EL (cell line): ENCODE measurements at regions not wholly inside any gene's neighbourhood (a gene's known extent, or its start where the extent isn't known, plus 50 kb on each side); places are given as distances from the start of the nearest gene placed in this dataset.
"Not testable (repeated sequence)": the region's sequence is repeated elsewhere in the genome, so short reads cannot be mapped to it uniquely, and the experiment has no call there.

Source experiments
- DNase-seq: peaks from one replicate; pipeline ENCODE4 v3.0.0-alpha.2; 2016

DNA sequence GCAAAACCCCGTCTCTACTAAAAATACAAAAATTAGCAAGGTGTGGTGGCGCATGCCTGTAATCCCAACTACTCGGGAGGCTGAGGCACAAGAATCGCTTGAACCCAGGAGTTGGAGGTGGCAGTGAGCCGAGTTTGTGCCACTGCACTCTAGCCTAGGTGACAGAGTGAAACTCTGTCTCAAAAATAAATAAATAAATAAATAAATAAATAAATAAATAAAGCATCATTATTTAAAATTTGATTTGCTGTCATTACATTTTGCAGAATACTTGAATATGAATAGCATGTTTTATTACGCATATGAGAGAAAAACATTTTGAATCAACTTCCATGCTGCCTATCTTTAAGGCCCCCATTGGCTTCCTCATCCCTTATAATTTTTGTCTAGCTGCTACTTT is 53.4 kb upstream of the MED14 start:
- not testable (repeated sequence) for DNase-seq

DNA sequence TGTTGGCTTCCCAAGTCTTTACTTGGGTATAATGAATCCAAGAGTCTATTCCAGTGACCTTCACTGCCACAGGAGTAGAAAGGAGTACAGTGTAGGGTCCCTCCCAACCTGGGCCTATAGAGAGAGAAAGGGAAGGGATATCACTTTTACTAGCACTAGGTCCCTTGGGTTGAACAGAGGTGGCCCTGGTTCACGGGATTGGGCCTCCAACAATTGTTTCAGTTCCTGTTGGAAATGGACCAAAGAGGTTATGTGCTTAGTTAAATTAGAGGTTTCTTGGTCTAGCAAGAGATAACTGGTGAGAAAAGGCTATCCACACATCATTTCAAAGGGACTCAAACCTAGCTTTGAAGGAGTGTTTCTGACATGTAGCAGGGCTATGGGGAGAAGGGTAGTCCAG is 57.1 kb upstream of the MED14 start:
- no peak for DNase-seq

DNA sequence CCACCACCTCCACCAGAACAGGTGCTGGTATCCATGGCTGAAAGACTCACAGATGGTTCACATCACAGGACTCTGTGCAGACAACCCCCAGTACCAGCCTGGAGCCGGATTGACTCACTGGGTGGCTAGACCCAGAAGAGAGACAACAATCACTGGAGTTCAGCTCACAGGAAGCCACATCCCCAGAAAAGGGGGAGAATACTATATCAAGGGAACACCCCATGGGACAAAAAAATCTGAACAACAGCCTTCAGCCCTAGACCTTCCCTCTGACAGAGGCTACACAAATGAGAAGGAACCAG is 59.4 kb upstream of the MED14 start:
- DNase-seq, result peak; percentile 37

DNA sequence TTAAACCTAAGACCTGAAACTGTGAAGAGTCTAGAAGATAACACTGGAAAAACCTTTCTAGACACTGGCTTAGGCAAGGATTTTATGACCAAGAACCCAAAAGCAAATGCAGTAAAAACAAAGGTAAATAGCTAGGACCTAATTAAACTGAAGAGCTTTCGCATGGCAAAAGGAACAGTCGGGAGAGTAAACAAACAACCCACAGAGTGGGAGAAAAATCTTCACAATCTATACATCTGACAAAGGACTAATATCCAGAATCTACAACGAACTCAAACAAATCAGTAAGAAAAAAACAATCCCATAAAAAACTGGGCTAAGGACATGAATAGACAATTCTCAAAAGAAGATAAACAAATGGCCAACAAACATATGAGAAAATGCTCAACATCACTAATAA is 64.4 kb upstream of the MED14 start:
- not testable (repeated sequence) for DNase-seq

DNA sequence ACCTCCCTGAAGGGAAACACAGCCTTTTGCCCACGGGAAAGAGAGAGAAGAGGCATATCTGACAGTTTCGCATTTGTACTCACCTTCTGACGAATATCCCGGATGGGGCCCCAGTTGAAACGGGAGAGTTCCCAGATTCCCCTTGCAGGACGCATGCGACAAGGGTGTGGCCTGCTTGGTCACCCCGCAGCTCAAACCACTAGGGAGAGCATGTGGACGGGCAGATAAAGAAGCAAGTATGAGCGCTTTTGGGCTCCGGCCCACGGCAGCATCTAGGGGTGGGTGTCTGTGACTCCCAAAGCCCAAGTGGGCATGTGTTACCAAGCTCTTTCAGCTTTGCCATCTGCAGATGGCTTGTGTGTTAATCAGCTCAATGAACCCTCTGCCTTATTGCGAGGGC is 70.1 kb upstream of the MED14 start:
- DNase-seq, result no peak

DNA sequence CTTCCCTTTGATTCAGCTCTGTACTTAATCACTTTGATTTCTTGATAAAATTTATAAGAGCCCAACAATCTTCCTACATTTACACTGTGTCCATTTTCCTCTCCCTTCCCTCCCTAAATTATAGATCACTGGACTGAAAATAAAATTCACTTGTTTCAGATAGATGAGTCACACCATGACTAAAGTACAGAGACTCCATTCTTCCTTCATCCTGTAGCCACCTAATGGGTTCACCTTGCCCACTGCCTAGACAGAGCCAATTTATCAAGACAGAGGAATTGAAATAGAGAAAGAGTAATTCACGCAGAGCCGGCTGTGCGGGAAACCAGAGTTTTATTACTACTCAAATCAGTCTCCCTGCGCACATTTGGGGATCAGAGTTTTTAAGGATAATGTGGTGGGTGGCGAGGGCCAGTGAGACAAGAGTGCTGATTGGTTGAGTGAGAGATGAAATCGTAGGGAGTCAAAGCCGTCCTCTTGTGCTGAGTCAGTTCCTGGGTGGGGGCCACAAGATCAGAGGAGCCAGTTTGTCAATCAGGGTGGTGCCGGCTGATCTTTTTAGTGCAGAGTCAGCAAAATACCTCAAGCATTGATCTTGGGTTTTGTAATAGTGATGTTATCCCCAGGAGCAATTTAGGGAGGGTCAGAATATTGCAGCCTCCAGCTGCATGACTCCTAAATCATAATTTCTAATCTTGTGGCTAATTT is 71.3 kb upstream of the MED14 start:
- DNase-seq, result no peak

DNA sequence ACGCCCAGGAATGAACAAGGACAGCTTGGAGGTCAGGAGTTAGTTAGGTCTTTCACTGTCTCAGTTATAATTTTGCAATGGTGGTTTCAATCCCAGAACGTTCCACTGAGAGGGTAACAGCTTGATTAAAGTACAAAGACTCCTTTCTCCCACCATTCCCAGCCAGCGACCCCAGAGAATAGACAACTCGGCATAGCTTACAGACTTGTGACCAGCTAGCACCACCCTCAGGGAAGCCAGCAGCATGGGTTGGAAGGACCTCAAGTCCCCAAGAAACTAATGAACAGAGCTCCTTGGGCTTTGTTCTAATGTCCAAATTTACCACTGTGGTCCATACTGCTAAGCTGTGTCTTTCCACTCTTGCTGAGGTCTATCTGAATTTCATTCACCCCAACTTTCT is 72.0 kb upstream of the MED14 start:
- DNase-seq, result no peak

DNA sequence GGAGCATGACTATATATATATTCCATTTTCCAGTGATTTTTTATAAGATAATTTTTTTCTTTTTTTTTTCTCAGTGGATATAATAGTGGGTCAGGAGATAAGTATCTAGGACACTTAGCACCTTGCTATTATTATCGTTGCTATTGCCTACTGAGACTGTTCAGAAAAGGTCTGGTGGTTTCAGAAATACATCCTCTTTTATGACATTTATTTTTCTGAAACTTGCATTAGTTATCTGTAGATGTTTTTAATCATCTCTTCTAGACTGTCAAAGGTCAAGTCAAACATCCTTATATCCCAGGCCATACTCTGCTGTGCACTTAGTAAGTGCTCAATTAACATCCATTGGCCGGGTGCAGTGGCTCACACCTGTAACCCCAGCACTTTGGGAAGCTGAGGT is 72.9 kb upstream of the MED14 start:
- DNase-seq, result no peak

DNA sequence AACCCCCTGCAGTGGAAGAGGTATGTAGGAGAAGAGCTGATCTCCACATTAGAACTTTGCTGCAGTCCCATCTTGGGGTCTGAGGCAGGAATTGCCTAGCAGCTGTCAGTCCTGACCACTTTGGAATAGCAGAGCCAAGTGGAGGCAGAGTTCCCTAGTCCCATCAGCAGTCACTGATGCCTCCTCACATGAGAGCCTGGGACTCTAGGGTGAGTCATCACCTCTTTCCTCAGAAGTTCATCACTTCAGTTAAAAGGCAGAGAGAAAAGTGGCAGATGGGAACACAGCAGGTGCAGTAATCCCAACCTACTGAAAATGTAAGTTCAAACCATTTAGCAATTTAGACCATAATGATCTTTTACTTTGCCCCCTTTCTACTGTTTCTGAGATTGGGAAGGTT is 73.9 kb upstream of the MED14 start:
- DNase-seq, result peak; percentile 29

DNA sequence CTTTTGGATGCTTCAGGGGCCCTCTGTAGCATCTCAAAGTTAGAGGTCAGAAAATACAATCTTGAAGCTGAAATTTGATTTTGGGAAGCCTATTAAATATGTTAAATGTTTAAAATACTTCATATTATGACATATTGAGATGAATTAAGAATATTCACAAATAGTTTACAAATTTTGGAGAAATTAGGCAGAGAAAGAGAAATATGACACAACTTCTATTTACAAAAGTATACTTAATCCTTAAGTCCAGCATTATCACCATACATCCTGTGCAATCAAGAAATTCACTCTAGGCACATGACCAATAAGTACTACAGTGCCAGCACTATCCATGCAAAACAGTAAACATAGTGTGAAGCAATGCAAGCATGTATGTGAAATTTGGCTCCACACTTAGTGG is 79.7 kb upstream of the MED14 start:
- DNase-seq, result not testable (repeated sequence)

DNA sequence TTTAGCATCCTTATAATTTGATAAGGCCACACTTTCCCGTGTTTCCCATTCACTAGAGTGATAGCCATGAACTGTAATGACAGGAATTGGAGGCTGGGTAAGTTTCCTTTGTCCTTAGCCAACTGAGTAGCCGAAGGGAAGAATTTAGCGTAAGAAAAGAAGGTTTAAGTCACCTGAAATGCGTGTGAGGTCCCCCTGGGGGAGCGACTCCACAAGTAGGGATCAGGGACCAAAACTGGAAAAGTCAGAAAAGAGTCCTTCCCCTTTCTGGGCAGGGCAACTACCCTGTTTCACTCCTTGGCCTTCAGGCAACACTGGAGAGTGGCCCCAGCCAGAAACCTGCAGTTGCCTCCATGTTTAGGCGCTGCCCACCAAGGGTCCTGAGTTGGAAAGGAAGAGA is 81.6 kb upstream of the MED14 start:
- no peak for DNase-seq

DNA sequence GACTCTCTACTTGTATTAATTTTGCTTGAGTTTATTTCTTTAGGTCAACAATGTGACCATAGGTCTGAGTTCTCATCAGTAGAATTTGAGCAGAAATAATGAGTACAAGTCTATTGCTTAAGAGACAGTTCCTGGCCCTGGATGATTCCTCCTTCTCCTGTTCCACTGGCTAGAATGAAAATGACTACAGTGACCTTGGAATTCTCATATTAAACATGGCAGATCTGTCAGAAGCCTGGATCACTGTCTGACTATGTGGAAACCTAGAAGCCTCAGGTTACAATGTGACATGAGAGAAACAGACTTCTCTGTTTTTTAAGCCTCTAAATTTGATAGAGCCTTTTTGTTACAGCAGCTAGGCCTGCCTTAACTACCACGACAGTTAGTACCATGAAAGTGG is 82.9 kb upstream of the MED14 start:
- DNase-seq, result no peak

DNA sequence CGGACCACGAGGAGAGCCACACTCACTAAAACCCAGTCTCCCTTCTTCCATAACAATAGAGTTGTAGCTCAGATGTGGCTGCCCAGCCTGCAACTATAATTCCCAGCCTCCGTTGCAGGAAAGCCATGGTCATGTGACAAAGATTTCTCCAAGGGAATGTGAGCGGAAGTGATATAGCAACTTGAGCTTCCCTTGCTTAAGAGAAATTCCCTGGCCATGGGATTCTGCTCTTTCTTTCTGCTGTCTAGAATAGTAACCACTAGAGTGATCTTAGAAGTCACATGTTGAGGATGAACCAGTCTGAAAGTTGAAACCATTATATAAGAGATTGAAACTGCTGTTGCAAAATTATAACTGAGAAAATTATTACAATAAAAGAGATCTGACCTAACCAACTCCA is 86.4 kb upstream of the MED14 start:
- DNase-seq, result no peak

DNA sequence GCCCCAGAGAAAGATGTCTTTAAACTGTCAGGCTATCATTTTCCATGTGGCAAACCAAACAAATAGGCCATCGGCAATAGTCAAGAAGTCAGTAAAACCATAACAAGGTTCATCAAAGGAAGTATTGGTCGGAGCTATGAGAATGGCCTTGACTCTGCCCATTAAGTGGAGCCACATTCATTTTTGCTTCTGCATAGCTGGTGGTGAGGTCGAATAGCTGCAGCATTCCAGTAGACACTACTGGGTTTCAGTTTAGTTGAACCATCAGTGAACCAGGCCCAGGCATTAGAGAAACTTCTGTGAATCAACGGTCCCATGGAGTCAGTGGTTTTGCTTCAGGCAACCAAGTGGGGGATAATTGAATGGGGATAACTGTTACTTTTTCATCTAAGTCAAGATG is 92.0 kb upstream of the MED14 start:
- DNase-seq, result no peak

DNA sequence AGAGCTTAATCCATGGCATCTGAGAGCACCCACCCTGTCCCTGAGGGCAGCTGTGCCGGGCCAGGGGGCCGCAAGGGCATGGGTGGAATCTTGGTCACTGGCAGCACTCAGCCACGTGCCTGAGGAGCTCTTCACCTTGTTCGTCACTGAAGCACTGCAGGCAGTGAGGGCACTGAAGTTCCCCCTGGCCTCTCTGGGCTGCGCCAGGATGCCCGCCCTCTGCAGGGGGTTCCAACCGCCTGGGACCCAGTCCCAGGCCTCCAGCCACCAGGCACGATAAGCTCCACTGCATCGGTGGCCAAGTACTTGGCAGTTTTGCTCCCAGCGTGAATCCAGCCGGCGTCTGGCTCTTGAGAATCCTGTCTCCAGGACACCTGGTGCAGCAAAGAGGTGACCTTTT is 96.4 kb upstream of the MED14 start:
- no peak for DNase-seq

DNA sequence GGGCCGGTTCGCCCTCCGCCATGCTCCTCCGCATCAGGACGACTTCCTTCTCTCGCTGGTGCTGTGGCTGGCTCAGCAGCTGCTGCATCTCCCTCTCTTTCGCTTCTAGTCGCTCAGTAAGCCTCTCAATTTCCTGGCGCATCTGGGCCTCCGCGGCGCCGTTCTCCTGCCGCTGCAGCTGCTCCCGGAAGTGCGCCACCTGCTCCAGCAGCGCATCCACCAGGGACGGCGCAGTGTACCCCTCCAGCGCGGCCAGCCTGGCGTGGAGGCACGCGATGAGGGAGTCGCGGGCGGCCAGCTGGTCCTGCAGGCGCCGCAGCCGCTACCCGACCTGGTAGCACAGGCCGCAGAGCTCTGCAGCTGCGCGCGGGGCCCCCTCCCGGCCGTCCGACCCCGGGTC is 97.4 kb upstream of the MED14 start:
- DNase-seq, result no peak

DNA sequence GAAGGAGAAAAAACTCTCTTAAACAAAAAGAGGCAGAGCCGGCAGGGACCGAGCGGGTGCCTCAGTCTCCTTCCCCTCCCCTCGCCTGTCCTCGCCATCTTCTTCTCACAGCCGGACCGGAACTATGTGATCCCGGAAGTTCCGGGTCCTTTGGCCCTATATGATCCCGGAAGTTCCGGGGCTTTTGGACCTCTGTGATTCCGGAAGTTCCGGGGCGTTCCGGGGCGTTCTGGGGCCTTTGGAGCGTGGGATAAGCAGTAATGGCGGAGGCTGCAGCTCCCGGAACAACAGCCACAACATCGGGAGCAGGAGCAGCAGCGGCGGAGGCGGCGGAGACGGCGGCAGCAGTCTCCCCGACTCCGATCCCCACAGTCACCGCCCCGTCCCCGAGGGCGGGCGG is 98.9 kb upstream of the MED14 start:
- DNase-seq, result no peak

DNA sequence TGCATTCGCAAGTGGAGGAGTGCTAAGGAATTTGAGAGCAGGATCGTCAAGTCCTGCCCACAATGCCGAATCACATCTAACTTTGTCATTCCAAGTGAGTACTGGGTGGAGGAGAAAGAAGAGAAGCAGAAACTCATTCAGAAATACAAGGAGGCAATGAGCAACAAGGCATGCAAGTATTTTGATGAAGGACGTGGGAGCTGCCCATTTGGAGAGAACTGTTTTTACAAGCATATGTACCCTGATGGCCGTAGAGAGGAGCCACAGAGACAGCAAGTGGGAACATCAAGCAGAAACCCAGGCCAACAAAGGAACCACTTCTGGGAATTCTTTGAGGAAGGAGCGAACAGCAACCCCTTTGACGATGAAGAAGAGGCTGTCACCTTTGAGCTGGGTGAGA is 100.2 kb upstream of the MED14 start:
- DNase-seq, result no peak

DNA sequence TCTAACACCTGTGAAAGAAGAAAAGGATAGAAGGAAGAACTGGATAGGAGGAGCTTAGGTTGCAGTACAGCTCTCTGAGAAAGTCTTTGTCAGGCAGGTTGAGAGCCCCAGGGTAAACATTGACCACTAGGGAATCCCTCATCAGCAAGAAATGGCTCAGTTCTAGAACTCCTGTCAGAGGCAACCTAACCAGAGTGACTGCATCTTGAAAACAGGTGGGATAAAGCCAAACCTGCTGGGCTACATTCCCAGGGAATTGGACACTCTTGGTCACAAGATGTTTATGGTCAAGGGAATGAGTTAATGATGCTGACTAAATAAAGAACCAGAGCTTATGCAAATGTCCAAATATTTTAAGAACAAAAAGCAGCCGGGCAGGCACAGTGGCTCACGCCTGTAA is 108.3 kb upstream of the MED14 start:
- DNase-seq, result no peak

DNA sequence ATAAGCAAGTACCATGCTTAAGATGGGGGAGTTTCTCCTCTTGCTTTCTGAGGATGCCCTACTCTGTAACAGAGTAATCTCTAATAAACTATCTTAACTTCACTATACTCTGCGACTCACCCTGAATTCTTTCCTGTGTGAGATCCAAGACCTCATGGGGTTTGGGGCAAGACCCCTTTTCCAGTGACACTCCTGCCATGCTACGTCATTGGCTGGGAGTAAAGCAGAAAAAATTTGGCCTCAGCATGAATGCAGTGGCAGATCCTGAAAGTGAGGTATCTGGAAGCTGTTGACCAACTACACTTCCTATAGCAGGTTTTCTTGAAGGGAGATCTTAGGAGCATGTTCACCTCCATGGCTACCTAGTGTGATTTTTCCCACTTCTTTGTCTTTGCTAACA is 109.1 kb upstream of the MED14 start:
- DNase-seq, result peak; percentile 65

DNA sequence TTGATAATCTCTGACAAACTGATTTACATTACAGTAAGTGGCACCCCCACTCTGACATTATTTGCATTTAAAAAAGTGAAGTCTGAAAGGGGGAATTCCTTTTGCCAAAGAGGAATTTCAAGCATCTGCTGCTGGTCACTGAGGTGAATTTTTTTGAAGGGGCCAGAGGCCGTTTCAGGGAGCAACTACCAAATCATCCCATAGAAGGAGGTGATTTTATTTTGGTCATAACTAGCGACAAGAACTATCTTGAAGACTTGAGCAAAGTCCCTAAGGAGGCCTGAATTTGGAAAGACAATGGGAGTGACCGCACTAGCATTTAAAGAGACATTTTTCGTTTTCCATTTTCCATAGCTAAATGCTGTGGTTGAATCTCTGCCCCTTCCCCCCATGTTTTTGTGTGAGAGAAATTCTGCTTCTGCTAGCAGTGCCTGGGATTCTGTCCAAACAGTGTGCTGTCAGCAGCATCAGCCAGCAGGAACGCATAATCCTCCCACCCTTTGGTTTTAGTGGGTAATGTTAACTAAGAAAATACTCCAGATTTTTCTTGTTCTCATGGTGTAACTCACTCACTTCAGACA is 110.1 kb upstream of the MED14 start:
- peak; percentile 89 for DNase-seq

DNA sequence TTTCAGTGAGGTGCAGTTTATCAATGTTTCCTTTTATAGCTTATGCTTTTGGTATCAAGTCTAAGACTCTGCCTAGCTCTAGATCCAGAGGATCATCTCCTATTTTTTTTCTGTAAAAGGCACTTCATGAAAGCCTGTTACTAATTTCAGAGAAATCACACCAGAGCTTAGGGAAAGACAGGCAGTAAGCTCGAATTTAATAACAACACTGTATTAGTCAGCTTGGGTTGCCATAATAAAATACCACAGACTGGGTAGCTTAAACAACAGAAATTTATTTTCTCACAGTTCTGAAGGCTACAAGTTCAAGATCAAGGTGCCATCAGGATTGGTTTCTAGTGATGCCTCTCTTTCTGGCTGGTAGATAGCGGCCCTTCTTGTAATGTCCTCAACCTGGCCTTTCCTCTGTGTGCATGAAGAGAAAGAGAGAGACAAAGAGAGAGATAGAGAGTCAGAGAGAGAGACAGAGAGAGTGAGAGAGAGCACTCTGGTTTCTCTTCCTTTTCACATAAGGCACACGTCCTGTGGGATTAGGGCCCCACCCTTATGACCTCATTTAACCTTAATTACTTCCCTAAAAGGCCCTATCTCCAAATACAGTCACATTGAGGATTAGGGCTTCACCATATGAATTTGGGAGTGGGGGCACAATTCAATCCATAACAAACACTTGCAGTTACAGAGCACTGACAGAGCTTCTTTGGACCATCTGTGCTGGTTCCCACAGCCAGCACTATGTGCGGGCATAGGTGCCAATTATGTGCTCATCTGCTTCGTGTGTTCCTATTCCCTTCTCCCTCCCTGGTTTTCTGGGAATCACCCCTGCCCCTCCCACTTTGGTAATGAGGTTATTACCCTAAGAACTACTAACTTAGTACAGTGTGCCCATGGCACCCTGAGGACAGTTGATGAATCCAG is 114.8 kb upstream of the MED14 start:
- no peak for DNase-seq

DNA sequence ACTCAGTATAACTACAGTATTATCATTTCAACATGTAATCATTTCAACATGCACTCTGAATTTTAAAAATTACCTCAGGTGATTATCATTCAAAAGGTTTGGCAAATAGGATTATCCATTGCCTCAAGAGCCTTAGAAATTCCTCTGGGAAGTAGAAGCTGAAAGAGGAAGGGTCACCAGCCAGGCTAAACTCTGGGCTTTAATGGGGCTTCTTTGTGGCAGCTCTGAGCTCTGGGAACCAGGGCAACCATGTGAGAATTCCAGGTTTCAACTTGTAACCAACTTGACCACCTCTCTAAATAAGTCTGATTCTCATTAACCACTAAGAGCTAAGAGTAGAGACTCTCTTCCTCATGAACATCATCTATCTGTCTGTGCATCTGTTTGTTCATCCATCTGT is 117.2 kb upstream of the MED14 start:
- no peak for DNase-seq
